Endothelial cell of umbilical vein (primary cell): ENCODE measurements at regions not wholly inside any gene's neighbourhood (a gene's known extent, or its start where the extent isn't known, plus 50 kb on each side); places are given as distances from the start of the nearest gene placed in this dataset.

Experiments used
- CTCF ChIP-seq, 2 donors: IDR thresholded peaks; 1 replicate in 1 of 2; 2 replicates in 1 of 2; pipeline ENCODE4 v1.5.1; 2011; ENCODE audit warnings: low read length in 2 of 2, mild to moderate bottlenecking in 2 of 2, moderate library complexity in 2 of 2, control low read depth in 1 of 2, inconsistent platforms in 1 of 2, low read depth in 1 of 2; ENCODE audit not compliant: insufficient read depth in 1 of 2; ENCODE audit errors: extremely low read depth in 1 of 2
- EZH2 ChIP-seq: IDR thresholded peaks from 2 replicates; pipeline ENCODE4 v1.6.1; 2012; ENCODE audit warnings: borderline replicate concordance, low read depth, mild to moderate bottlenecking, moderate library complexity, low read length, inconsistent platforms; ENCODE audit not compliant: severe bottlenecking
- FOS ChIP-seq: IDR thresholded peaks from 2 replicates; pipeline ENCODE4 v1.6.1; 2011; ENCODE audit warnings: mild to moderate bottlenecking, low read length, moderate library complexity, borderline replicate concordance; ENCODE audit not compliant: insufficient read depth
- GATA2 ChIP-seq: IDR thresholded peaks from 2 replicates; pipeline ENCODE4 v1.7.0; 2011; ENCODE audit warnings: low read depth, mild to moderate bottlenecking, moderate library complexity, mixed read lengths, low read length; ENCODE audit not compliant: insufficient read length, insufficient read depth
- JUN ChIP-seq: IDR thresholded peaks from 2 replicates; pipeline ENCODE4 v1.6.1; 2011; ENCODE audit warnings: borderline replicate concordance, low read depth; ENCODE audit not compliant: insufficient read length, insufficient read depth
- MAX ChIP-seq: IDR thresholded peaks from 2 replicates; pipeline ENCODE4 v1.6.1; 2011; ENCODE audit not compliant: insufficient read depth, insufficient read length
- MYC ChIP-seq: IDR thresholded peaks from one replicate; pipeline ENCODE4 v1.6.1; 2011; ENCODE audit warnings: mild to moderate bottlenecking, low read depth, low read length
- POLR2A ChIP-seq: IDR thresholded peaks from 2 replicates; pipeline ENCODE4 v1.6.1; 2012; ENCODE audit warnings: low read depth, mild to moderate bottlenecking, control low read depth, low read length
- POLR2AphosphoS5 ChIP-seq: IDR thresholded peaks from 2 replicates; pipeline ENCODE4 v1.6.1; 2012; ENCODE audit warnings: low read depth, mild to moderate bottlenecking, control low read depth, low read length, moderate library complexity; ENCODE audit not compliant: insufficient read depth

GRCh38 chrX:41981481-41982013 is 58.2 kb upstream of the CASK start:
- TF ChIP-seq CTCF (IDR thresholded peaks at IDR 0.05; ENCODE audit: extremely low read depth in 1 of 2, insufficient read depth in 1 of 2, low read depth in 1 of 2, low read length in 2 of 2) = no peak
- TF ChIP-seq EZH2 = no peak
- no peak for TF ChIP-seq POLR2A
- TF ChIP-seq MAX = no peak
- TF ChIP-seq POLR2AphosphoS5 = no peak
- no peak for TF ChIP-seq FOS
- no peak for TF ChIP-seq GATA2
- TF ChIP-seq MYC = no peak
- no peak for TF ChIP-seq JUN
